SK-N-SH (cell line): ENCODE measurements at regions not wholly inside any gene's neighbourhood (a gene's known extent, or its start where the extent isn't known, plus 50 kb on each side); places are given as distances from the start of the nearest gene placed in this dataset.

Source experiments
- CTCF ChIA-PET: fragments of 300-600, 350-600 bp; formaldehyde crosslinking; extraction: SDS; loops from one replicate; lab custom pipeline; 2021; lab: Yijun Ruan, JAX
- POLR2A ChIA-PET: fragments of 350-600 bp; sonication (Branson Sonifier 250); formaldehyde crosslinking; extraction: SDS; loops from one replicate; lab custom pipeline; 2020; ENCODE audit warnings: antibody characterized with exemption, inconsistent platforms; lab: Yijun Ruan, JAX
- DNase-seq: peaks from one replicate; pipeline ENCODE4 v3.0.0; 2012
- H2AFZ ChIP-seq: fragments of 200-600 bp; sonication (generic); 2 replicates; pipeline ENCODE4 v1.8.1; 2016; ENCODE audit warnings: antibody characterized with exemption, mild to moderate bottlenecking, low read depth
- H3F3A ChIP-seq: fragments of 200-600 bp; sonication (generic); replicated peaks from 2 replicates; pipeline ENCODE3; 2016; ENCODE audit warnings: antibody characterized with exemption, mild to moderate bottlenecking; ENCODE audit not compliant: insufficient read depth
- H3K27ac ChIP-seq, 2 experiments: fragments of 200-500 bp in 1 of 2; fragments of 200-600 bp in 1 of 2; sonication (Bioruptor generic) in 1 of 2; sonication (generic), shearing (Covaris generic) in 1 of 2; 2 replicates each; pipeline versions ENCODE4 v1.5.1 to v1.6.1; 2014 to 2016; ENCODE audit warnings: low read depth in 2 of 2, inconsistent platforms in 1 of 2, low read length in 1 of 2, mild to moderate bottlenecking in 1 of 2, mixed read lengths in 1 of 2
- H3K27me3 ChIP-seq: fragments of 200-600 bp; sonication (generic), shearing (Covaris generic); 2 replicates; pipeline ENCODE4 v1.6.1; 2016; ENCODE audit warnings: mixed run types; ENCODE audit not compliant: insufficient read depth
- H3K36me3 ChIP-seq, 2 experiments: fragments of 200-500 bp in 1 of 2; fragments of 200-600 bp in 1 of 2; sonication (Bioruptor generic) in 1 of 2; sonication (generic) in 1 of 2; replicated peaks in 1 of 2; 2 replicates each; pipeline versions ENCODE3 to v1.5.1; 2014 to 2016; ENCODE audit warnings: low read length in 1 of 2, mild to moderate bottlenecking in 1 of 2; ENCODE audit not compliant: insufficient read depth in 2 of 2, control insufficient read depth in 1 of 2
- H3K4me1 ChIP-seq, 2 experiments: fragments of 200-500 bp in 1 of 2; fragments of 200-600 bp in 1 of 2; sonication (Bioruptor generic) in 1 of 2; sonication (generic), shearing (Covaris generic) in 1 of 2; 2 replicates each; pipeline versions ENCODE4 v1.5.1 to v1.6.1; 2014 to 2016; ENCODE audit warnings: low read depth in 1 of 2, low read length in 1 of 2, mixed run types in 1 of 2; ENCODE audit not compliant: insufficient read depth in 2 of 2, control insufficient read depth in 1 of 2
- H3K4me2 ChIP-seq: fragments of 200-600 bp; sonication (generic), shearing (Covaris generic); 2 replicates; pipeline ENCODE4 v1.6.1; 2017; ENCODE audit warnings: mixed run types
- H3K4me3 ChIP-seq, 2 experiments: fragments of 200-500 bp in 1 of 2; fragments of 200-600 bp in 1 of 2; sonication (Bioruptor generic) in 1 of 2; sonication (generic), shearing (Covaris generic) in 1 of 2; 2 replicates each; pipeline versions ENCODE4 v1.5.1 to v1.8.1; 2014 to 2016; ENCODE audit warnings: low read depth in 2 of 2, inconsistent platforms in 1 of 2, low read length in 1 of 2, mild to moderate bottlenecking in 1 of 2, mixed read lengths in 1 of 2, moderate library complexity in 1 of 2
- H3K79me2 ChIP-seq: fragments of 200-600 bp; sonication (generic); 2 replicates; pipeline ENCODE4 v1.8.1; 2017; ENCODE audit warnings: mild to moderate bottlenecking; ENCODE audit not compliant: insufficient read depth
- H3K9ac ChIP-seq: fragments of 200-600 bp; sonication (generic); 2 replicates; pipeline ENCODE4 v1.6.1; 2017; ENCODE audit warnings: mixed run types
- H3K9me2 ChIP-seq: fragments of 200-600 bp; sonication (generic); 2 replicates; pipeline ENCODE4 v1.6.1; 2017; ENCODE audit warnings: mixed run types
- H3K9me3 ChIP-seq: fragments of 200-600 bp; sonication (generic); 2 replicates; pipeline ENCODE4 v1.6.1; 2017; ENCODE audit warnings: mixed run types, mild to moderate bottlenecking, moderate library complexity
- H4K20me1 ChIP-seq: fragments of 200-600 bp; sonication (generic); 2 replicates; pipeline ENCODE4 v1.6.1; 2017; ENCODE audit warnings: mild to moderate bottlenecking, mixed run types; ENCODE audit not compliant: insufficient read depth
- ELF1 ChIP-seq: IDR thresholded peaks from 2 replicates; pipeline ENCODE4 v1.4.0; 2012
- EP300 ChIP-seq, 2 experiments: IDR thresholded peaks; 2 replicates each; pipeline versions ENCODE4 v1.4.0 to v1.6.1; 2012; ENCODE audit warnings: borderline replicate concordance in 1 of 2, low read depth in 1 of 2, low read length in 1 of 2
- EZH2phosphoT487 ChIP-seq: fragments of 200-600 bp; sonication (generic); IDR thresholded peaks from 2 replicates; pipeline ENCODE4 v1.6.1; 2017; ENCODE audit warnings: low read depth, mixed run types, mild to moderate bottlenecking, antibody characterized with exemption, moderate library complexity, borderline replicate concordance
- FOSL2 ChIP-seq: IDR thresholded peaks from 2 replicates; pipeline ENCODE4 v1.4.0; 2012; ENCODE audit warnings: low read depth, mild to moderate bottlenecking, moderate library complexity, borderline replicate concordance
- FOXJ3 ChIP-seq: sonication (generic); formaldehyde crosslinking; IDR thresholded peaks from 2 replicates; pipeline ENCODE4 v1.5.1; 2020; ENCODE audit warnings: mild to moderate bottlenecking, missing genetic modification reagents
- JUND ChIP-seq: IDR thresholded peaks from 2 replicates; pipeline ENCODE4 v1.4.0; 2012
- MEF2A ChIP-seq: IDR thresholded peaks from 2 replicates; pipeline ENCODE4 v1.4.0; 2012; ENCODE audit warnings: low read depth, borderline replicate concordance
- NRF1 ChIP-seq: IDR thresholded peaks from 2 replicates; pipeline ENCODE4 v1.6.1; 2012; ENCODE audit warnings: low read depth, mild to moderate bottlenecking, low read length
- RAD21 ChIP-seq: IDR thresholded peaks from 2 replicates; pipeline ENCODE4 v1.6.1; 2012; ENCODE audit warnings: mild to moderate bottlenecking, low read length
- RCOR1 ChIP-seq: fragments of 150-350 bp; IDR thresholded peaks from 2 replicates; pipeline ENCODE4 v1.6.1; 2017; ENCODE audit warnings: antibody characterized with exemption, low read length
- RFX5 ChIP-seq: IDR thresholded peaks from 2 replicates; pipeline ENCODE4 v1.6.1; 2012; ENCODE audit warnings: mild to moderate bottlenecking, improper control_type of control experiment, low read length
- RXRA ChIP-seq: IDR thresholded peaks from 2 replicates; pipeline ENCODE4 v1.4.0; 2012; ENCODE audit warnings: low read depth, mild to moderate bottlenecking, borderline replicate concordance
- SMC3 ChIP-seq: IDR thresholded peaks from 2 replicates; pipeline ENCODE4 v1.6.1; 2012; ENCODE audit warnings: low read depth, low read length, improper control_type of control experiment
- TAF1 ChIP-seq: IDR thresholded peaks from 2 replicates; pipeline ENCODE4 v1.6.1; 2012; ENCODE audit warnings: low read depth, mild to moderate bottlenecking, low read length, moderate library complexity, borderline replicate concordance
- TEAD4 ChIP-seq: IDR thresholded peaks from 2 replicates; pipeline ENCODE4 v1.4.0; 2012; ENCODE audit warnings: mild to moderate bottlenecking, borderline replicate concordance; ENCODE audit not compliant: insufficient read depth
- USF2 ChIP-seq: fragments of 150-350 bp; IDR thresholded peaks from 2 replicates; pipeline ENCODE4 v1.6.1; 2017; ENCODE audit warnings: antibody characterized with exemption, low read length, low read depth, borderline replicate concordance
- YY1 ChIP-seq: IDR thresholded peaks from 2 replicates; pipeline ENCODE4 v1.4.0; 2012; ENCODE audit warnings: low read depth, mild to moderate bottlenecking
- WGBS: methylation state at CpG from one replicate; pipeline ENCODE4 v1.1.6; 2017; ENCODE audit warnings: low lambda C conversion rate; 5-methylcytosine and 5-hydroxymethylcytosine counted together
- TF ChIP-seq, protein P1 (sequence below): IDR thresholded peaks from 2 replicates; pipeline ENCODE4 v1.6.1; 2012; ENCODE audit warnings: mild to moderate bottlenecking, low read depth, low read length, moderate library complexity
- TF ChIP-seq, protein P2 (sequence below): fragments of 200-600 bp; sonication (generic); IDR thresholded peaks from 2 replicates; pipeline ENCODE4 v1.6.1; 2017; ENCODE audit warnings: antibody characterized with exemption, mild to moderate bottlenecking, moderate library complexity
- TF ChIP-seq, protein P3 (sequence below): IDR thresholded peaks from 2 replicates; pipeline ENCODE4 v1.4.0; 2012; ENCODE audit warnings: low read depth, borderline replicate concordance

GRCh38 chr16:86903068-86903467 lies 324.7 kb downstream of the FOXL1 start:
- Histone ChIP-seq H3K9ac (no peak overlapping the region), H2AFZ (no peak overlapping the region), H3K9me3 (no peaks in the 10 kb centered on the region), H3K36me3 (no peaks in the 10 kb centered on the region), H3K4me3 (no peak overlapping the region), H3F3A (no peaks in the 10 kb centered on the region), H3K4me2 (no peak overlapping the region), H3K79me2 (no peaks in the 10 kb centered on the region), H3K27me3 (peaks cover 4% of the 10 kb centered on the region; the same call in 1 of the 2 replicates), H3K9me2 (no peaks in the 10 kb centered on the region), H3K4me1 (peaks cover 0 to 10% of the 10 kb centered on the region in 2 experiments; a peak in 1 of 4 replicates), H3K27ac (no peak overlapping the region), H4K20me1 (no peaks in the 10 kb centered on the region)
- CTCF ChIA-PET = no interaction called here
- no peak for TF ChIP-seq FOSL2
- no peak for TF ChIP-seq EZH2phosphoT487
- TF ChIP-seq SMC3 = no peak
- no peak for TF ChIP-seq FOXJ3 (CRISPR knock-in tag)
- no peak for TF ChIP-seq RFX5
- TF ChIP-seq RCOR1 = no peak
- TF ChIP-seq YY1 = no peak
- TF ChIP-seq RXRA = no peak
- TF ChIP-seq, protein P1, sequence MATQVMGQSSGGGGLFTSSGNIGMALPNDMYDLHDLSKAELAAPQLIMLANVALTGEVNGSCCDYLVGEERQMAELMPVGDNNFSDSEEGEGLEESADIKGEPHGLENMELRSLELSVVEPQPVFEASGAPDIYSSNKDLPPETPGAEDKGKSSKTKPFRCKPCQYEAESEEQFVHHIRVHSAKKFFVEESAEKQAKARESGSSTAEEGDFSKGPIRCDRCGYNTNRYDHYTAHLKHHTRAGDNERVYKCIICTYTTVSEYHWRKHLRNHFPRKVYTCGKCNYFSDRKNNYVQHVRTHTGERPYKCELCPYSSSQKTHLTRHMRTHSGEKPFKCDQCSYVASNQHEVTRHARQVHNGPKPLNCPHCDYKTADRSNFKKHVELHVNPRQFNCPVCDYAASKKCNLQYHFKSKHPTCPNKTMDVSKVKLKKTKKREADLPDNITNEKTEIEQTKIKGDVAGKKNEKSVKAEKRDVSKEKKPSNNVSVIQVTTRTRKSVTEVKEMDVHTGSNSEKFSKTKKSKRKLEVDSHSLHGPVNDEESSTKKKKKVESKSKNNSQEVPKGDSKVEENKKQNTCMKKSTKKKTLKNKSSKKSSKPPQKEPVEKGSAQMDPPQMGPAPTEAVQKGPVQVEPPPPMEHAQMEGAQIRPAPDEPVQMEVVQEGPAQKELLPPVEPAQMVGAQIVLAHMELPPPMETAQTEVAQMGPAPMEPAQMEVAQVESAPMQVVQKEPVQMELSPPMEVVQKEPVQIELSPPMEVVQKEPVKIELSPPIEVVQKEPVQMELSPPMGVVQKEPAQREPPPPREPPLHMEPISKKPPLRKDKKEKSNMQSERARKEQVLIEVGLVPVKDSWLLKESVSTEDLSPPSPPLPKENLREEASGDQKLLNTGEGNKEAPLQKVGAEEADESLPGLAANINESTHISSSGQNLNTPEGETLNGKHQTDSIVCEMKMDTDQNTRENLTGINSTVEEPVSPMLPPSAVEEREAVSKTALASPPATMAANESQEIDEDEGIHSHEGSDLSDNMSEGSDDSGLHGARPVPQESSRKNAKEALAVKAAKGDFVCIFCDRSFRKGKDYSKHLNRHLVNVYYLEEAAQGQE = no peak
- TF ChIP-seq, protein P2, sequence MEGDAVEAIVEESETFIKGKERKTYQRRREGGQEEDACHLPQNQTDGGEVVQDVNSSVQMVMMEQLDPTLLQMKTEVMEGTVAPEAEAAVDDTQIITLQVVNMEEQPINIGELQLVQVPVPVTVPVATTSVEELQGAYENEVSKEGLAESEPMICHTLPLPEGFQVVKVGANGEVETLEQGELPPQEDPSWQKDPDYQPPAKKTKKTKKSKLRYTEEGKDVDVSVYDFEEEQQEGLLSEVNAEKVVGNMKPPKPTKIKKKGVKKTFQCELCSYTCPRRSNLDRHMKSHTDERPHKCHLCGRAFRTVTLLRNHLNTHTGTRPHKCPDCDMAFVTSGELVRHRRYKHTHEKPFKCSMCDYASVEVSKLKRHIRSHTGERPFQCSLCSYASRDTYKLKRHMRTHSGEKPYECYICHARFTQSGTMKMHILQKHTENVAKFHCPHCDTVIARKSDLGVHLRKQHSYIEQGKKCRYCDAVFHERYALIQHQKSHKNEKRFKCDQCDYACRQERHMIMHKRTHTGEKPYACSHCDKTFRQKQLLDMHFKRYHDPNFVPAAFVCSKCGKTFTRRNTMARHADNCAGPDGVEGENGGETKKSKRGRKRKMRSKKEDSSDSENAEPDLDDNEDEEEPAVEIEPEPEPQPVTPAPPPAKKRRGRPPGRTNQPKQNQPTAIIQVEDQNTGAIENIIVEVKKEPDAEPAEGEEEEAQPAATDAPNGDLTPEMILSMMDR = no peak
- no peak for TF ChIP-seq TEAD4
- no peak for TF ChIP-seq TAF1
- no peak for TF ChIP-seq NRF1
- TF ChIP-seq EP300 (IDR thresholded peaks at IDR 0.05; ENCODE audit: borderline replicate concordance in 1 of 2, low read depth in 1 of 2, low read length in 1 of 2) = no peak
- TF ChIP-seq USF2 = no peak
- no peak for TF ChIP-seq MEF2A
- no peak for TF ChIP-seq ELF1
- no peak for TF ChIP-seq JUND
- TF ChIP-seq RAD21 = no peak
- TF ChIP-seq, protein P3, sequence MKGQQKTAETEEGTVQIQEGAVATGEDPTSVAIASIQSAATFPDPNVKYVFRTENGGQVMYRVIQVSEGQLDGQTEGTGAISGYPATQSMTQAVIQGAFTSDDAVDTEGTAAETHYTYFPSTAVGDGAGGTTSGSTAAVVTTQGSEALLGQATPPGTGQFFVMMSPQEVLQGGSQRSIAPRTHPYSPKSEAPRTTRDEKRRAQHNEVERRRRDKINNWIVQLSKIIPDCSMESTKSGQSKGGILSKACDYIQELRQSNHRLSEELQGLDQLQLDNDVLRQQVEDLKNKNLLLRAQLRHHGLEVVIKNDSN = no peak
- POLR2A ChIA-PET = no interaction called here
- DNase-seq = no peak
- 36% methylated on average over 1 of the region's 1 CpG for WGBS
